ENCODE measurements at regions not wholly inside any gene's neighbourhood (a gene's known extent, or its start where the extent isn't known, plus 50 kb on each side); places are given as distances from the start of the nearest gene placed in this dataset.

- ATAC-seq (no peak), DNase-seq (no peak)
- TF ChIP-seq, protein P1, sequence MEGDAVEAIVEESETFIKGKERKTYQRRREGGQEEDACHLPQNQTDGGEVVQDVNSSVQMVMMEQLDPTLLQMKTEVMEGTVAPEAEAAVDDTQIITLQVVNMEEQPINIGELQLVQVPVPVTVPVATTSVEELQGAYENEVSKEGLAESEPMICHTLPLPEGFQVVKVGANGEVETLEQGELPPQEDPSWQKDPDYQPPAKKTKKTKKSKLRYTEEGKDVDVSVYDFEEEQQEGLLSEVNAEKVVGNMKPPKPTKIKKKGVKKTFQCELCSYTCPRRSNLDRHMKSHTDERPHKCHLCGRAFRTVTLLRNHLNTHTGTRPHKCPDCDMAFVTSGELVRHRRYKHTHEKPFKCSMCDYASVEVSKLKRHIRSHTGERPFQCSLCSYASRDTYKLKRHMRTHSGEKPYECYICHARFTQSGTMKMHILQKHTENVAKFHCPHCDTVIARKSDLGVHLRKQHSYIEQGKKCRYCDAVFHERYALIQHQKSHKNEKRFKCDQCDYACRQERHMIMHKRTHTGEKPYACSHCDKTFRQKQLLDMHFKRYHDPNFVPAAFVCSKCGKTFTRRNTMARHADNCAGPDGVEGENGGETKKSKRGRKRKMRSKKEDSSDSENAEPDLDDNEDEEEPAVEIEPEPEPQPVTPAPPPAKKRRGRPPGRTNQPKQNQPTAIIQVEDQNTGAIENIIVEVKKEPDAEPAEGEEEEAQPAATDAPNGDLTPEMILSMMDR (IDR thresholded peaks at IDR 0.05) = no peak
- Histone ChIP-seq H3K4me1 (ENCODE audit: low read depth) (no peaks in the 10 kb centered on the region), H3K36me3 (ENCODE audit: low read depth) (no peaks in the 10 kb centered on the region), H3K4me3 (no peak overlapping the region), H3K9me3 (no peaks in the 10 kb centered on the region)
- intact Hi-C loops (cut with DNase I, micrococcal nuclease) = no loop called here
Observed at GRCh38 chr13:97534540-97534939, 100.6 kb downstream of the RAP2A start.

DNA sequence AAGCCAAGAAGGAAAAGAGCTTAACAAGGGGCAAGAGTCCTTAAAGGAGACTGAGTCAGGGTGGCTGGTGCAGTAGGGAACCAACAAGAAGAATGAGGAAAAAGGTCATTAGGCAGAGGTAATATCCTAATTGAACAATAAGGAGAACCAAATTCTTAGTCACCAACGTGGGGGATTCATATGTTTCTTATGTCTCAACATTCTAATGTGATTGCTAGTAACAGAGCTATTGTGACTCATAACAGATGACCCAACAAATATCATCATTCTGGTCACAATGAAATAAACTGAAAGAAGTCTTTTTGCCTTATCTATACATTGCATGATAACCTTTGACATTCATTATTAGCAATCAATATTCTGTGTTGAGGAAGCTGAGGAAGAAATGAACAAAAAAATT lies 101.6 kb downstream of the RAP2A start:
- TF ChIP-seq, protein P1 (IDR thresholded peaks at IDR 0.05) = no peak
- DNase-seq = no peak
- no peaks in the 10 kb centered on the region for H3K36me3 ChIP-seq (ENCODE audit: low read depth)
- intact Hi-C loops (cut with DNase I, micrococcal nuclease) = no loop called here
- no peaks in the 10 kb centered on the region for H3K4me1 ChIP-seq (ENCODE audit: low read depth)
- ATAC-seq = no peak
- no peak overlapping the region for H3K4me3 ChIP-seq
- H3K9me3 ChIP-seq = no peaks in the 10 kb centered on the region

DNA sequence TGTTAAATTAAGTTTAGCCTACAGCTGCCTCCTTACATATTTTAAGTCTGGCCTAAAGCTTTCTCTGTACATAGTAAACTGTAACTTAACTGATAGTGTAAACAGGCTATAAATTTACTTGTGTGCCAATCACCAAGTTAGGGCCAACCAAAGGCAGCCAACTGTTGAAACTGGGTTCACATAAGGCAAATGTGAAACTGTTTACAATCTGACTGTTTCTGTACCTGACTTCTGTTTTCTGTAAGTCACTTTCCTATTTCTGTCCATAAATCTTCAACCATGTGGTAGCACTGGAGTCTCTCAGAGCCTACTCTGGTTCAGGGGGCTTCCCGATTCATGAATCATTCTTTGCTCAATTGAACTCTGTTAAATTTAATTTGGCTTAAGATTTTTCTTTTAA lies 103.1 kb downstream of the RAP2A start:
- Histone ChIP-seq H3K4me3 (no peak overlapping the region), H3K9me3 (no peaks in the 10 kb centered on the region), H3K36me3 (ENCODE audit: low read depth) (no peaks in the 10 kb centered on the region), H3K4me1 (ENCODE audit: low read depth) (no peaks in the 10 kb centered on the region)
- intact Hi-C loops (cut with DNase I, micrococcal nuclease) = no loop called here
- ATAC-seq = no peak
- TF ChIP-seq, protein P1 (IDR thresholded peaks at IDR 0.05) = no peak
- no peak for DNase-seq

DNA sequence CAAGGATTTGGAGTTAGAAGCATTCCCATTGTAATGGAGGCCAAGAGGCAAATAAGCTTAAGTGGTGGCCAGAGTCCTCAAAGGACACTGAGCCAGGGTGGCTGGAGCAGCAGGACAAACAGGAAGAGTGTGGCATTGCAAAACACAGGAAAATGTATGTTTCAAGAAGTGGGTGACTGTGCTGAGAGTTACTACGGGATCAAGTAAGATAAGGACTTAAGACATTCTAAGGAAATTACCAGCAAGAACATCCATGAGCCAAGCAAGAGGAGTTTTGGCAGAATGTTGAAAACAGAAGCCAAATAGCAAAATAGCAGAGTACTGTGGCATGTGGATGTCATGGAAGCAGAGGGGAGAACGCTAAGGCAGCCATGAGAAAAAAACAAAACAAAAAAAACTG lies 104.2 kb downstream of the RAP2A start:
- DNase-seq (no peak), ATAC-seq (no peak)
- Histone ChIP-seq H3K36me3 (ENCODE audit: low read depth) (no peaks in the 10 kb centered on the region), H3K4me3 (no peak overlapping the region), H3K9me3 (no peaks in the 10 kb centered on the region), H3K4me1 (ENCODE audit: low read depth) (no peaks in the 10 kb centered on the region)
- TF ChIP-seq, protein P1 (IDR thresholded peaks at IDR 0.05) = no peak
- intact Hi-C loops (cut with DNase I, micrococcal nuclease) = no loop called here

GRCh38 chr13:97539651-97540610 lies 106.0 kb downstream of the RAP2A start:
- intact Hi-C loops (cut with DNase I, micrococcal nuclease) = no loop called here
- TF ChIP-seq, protein P1 (IDR thresholded peaks at IDR 0.05) = no peak
- DNase-seq = no peak
- ATAC-seq = no peak
- H3K4me3 ChIP-seq = no peak overlapping the region
- H3K36me3 ChIP-seq (ENCODE audit: low read depth) = no peaks in the 10 kb centered on the region
- no peaks in the 10 kb centered on the region for H3K4me1 ChIP-seq (ENCODE audit: low read depth)
- H3K9me3 ChIP-seq = no peaks in the 10 kb centered on the region

All from mucosa of descending colon (tissue), 3 donors.